MM.1S (cell line): ENCODE measurements at regions not wholly inside any gene's neighbourhood (a gene's known extent, or its start where the extent isn't known, plus 50 kb on each side); places are given as distances from the start of the nearest gene placed in this dataset.

ENCODE experiments used
- DNase-seq: peaks from one replicate; pipeline ENCODE4 v3.0.0-alpha.2; 2015
- H2AFZ ChIP-seq: fragments of 300-600 bp; sonication (generic); 2 replicates; pipeline ENCODE4 v1.6.0; 2016; ENCODE audit warnings: antibody characterized with exemption, low read length
- H3F3A ChIP-seq: fragments of 300-600 bp; sonication (generic); 2 replicates; pipeline ENCODE4 v1.6.1; 2016; ENCODE audit warnings: mild to moderate bottlenecking, antibody characterized with exemption, low read length, moderate library complexity, mixed read lengths; ENCODE audit not compliant: insufficient read depth
- H3K27ac ChIP-seq: fragments of 300-600 bp; sonication (generic); 2 replicates; pipeline ENCODE4 v1.5.1; 2016; ENCODE audit warnings: mild to moderate bottlenecking, low read length
- H3K27me3 ChIP-seq: fragments of 300-600 bp; sonication (generic); replicated peaks from 2 replicates; pipeline ENCODE4 v1.6.0; 2016; ENCODE audit warnings: low read length; ENCODE audit not compliant: insufficient read depth
- H3K36me3 ChIP-seq: fragments of 300-600 bp; sonication (generic); replicated peaks from 2 replicates; pipeline ENCODE4 v1.6.1; 2016; ENCODE audit warnings: mild to moderate bottlenecking, low read length, mixed read lengths; ENCODE audit not compliant: insufficient read depth
- H3K4me1 ChIP-seq: fragments of 300-600 bp; sonication (generic); 2 replicates; pipeline ENCODE4 v1.6.1; 2016; ENCODE audit warnings: low read length, mixed read lengths
- H3K4me2 ChIP-seq: fragments of 300-600 bp; sonication (generic); 2 replicates; pipeline ENCODE4 v1.6.0; 2016; ENCODE audit warnings: low read depth, low read length
- H3K4me3 ChIP-seq: fragments of 300-600 bp; sonication (generic); 2 replicates; pipeline ENCODE4 v1.5.1; 2016; ENCODE audit warnings: low read length, mixed read lengths
- H3K79me2 ChIP-seq: fragments of 300-600 bp; sonication (generic); 2 replicates; pipeline ENCODE4 v1.6.1; 2016; ENCODE audit warnings: mixed run types, low read length, mixed read lengths
- H3K9ac ChIP-seq: fragments of 300-600 bp; sonication (generic); 2 replicates; pipeline ENCODE4 v1.6.1; 2016; ENCODE audit warnings: low read length, mixed read lengths
- H3K9me2 ChIP-seq: fragments of 300-600 bp; sonication (generic); replicated peaks from 2 replicates; pipeline ENCODE4 v1.6.1; 2016; ENCODE audit warnings: mild to moderate bottlenecking, low read length, mixed read lengths; ENCODE audit not compliant: insufficient read depth
- H3K9me3 ChIP-seq: fragments of 300-600 bp; sonication (generic); replicated peaks from 2 replicates; pipeline ENCODE4 v1.6.1; 2016; ENCODE audit warnings: mild to moderate bottlenecking, low read length, mixed read lengths; ENCODE audit not compliant: insufficient read depth
- H4K20me1 ChIP-seq: fragments of 300-600 bp; sonication (generic); 2 replicates; pipeline ENCODE4 v1.6.1; 2016; ENCODE audit warnings: mild to moderate bottlenecking, low read length, moderate library complexity, mixed read lengths; ENCODE audit not compliant: insufficient read depth
- EZH2 ChIP-seq: fragments of 300-600 bp; sonication (generic); optimal IDR thresholded peaks from 2 replicates; pipeline ENCODE3; 2017; ENCODE audit warnings: low read depth, mild to moderate bottlenecking, antibody characterized with exemption, low read length, mixed read lengths
- EZH2phosphoT487 ChIP-seq: fragments of 300-600 bp; sonication (generic); IDR thresholded peaks from 2 replicates; pipeline ENCODE4 v1.6.1; 2018; ENCODE audit warnings: antibody characterized with exemption, low read length
- TF ChIP-seq, protein P1 (sequence below): fragments of 300-600 bp; sonication (generic); IDR thresholded peaks from 2 replicates; pipeline ENCODE4 v1.5.1; 2016; ENCODE audit warnings: antibody characterized with exemption, low read length, mixed read lengths

- Histone ChIP-seq H3K79me2 (no peaks in the 10 kb centered on the region), H3K4me3 (no peak overlapping the region), H3F3A (no peaks in the 10 kb centered on the region), H3K4me1 (no peaks in the 10 kb centered on the region), H3K9me2 (no peaks in the 10 kb centered on the region), H2AFZ (no peak overlapping the region), H4K20me1 (no peaks in the 10 kb centered on the region), H3K4me2 (no peak overlapping the region), H3K27ac (no peak overlapping the region), H3K36me3 (no peaks in the 10 kb centered on the region), H3K9me3 (no peaks in the 10 kb centered on the region), H3K9ac (no peak overlapping the region), H3K27me3 (no peaks in the 10 kb centered on the region)
- DNase-seq = no peak
- TF ChIP-seq, protein P1, sequence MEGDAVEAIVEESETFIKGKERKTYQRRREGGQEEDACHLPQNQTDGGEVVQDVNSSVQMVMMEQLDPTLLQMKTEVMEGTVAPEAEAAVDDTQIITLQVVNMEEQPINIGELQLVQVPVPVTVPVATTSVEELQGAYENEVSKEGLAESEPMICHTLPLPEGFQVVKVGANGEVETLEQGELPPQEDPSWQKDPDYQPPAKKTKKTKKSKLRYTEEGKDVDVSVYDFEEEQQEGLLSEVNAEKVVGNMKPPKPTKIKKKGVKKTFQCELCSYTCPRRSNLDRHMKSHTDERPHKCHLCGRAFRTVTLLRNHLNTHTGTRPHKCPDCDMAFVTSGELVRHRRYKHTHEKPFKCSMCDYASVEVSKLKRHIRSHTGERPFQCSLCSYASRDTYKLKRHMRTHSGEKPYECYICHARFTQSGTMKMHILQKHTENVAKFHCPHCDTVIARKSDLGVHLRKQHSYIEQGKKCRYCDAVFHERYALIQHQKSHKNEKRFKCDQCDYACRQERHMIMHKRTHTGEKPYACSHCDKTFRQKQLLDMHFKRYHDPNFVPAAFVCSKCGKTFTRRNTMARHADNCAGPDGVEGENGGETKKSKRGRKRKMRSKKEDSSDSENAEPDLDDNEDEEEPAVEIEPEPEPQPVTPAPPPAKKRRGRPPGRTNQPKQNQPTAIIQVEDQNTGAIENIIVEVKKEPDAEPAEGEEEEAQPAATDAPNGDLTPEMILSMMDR = no peak
- TF ChIP-seq EZH2phosphoT487 = no peak
- no peak for TF ChIP-seq EZH2
Observed at GRCh38 chr2:144102386-144102785, 417.5 kb downstream of the ZEB2 start.

DNA sequence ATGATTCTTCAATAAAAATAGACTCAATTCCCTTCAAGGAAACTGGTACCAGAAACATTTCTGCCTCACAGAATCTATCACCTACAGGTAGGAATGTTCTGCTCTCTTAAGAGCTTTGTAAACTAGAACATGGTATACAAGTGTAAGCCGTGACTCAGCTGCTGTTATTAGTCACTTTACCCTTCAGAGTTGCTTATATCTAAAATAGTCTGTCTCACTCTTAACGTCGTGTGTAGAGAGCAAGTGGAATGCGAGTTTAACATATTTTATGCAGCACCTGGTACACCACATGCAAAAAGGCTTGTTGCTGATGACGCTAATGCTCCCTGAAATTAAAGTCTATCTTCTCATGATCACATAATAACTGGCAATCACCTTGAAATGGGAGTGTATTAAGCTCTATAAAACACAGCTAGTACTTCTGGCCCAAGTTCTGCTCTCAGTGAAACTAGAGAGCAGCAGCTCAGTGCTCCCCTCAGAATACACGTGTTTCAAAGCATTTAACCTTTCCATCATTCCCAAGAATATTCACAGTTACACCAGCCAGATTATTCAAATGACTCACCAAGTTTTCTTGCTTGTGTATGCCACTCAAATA, 420.0 kb downstream of the ZEB2 start:
- Histone ChIP-seq H3K27ac (no peak overlapping the region), H3K4me3 (no peak overlapping the region), H3F3A (no peaks in the 10 kb centered on the region), H3K27me3 (no peaks in the 10 kb centered on the region), H3K36me3 (no peaks in the 10 kb centered on the region), H3K9me3 (no peaks in the 10 kb centered on the region), H4K20me1 (no peaks in the 10 kb centered on the region), H3K4me1 (no peaks in the 10 kb centered on the region), H3K79me2 (no peaks in the 10 kb centered on the region), H3K9ac (no peak overlapping the region), H3K4me2 (no peak overlapping the region), H2AFZ (no peak overlapping the region), H3K9me2 (no peaks in the 10 kb centered on the region)
- TF ChIP-seq, protein P1 = no peak
- TF ChIP-seq EZH2 (no peak), EZH2phosphoT487 (no peak)
- DNase-seq = no peak

DNA sequence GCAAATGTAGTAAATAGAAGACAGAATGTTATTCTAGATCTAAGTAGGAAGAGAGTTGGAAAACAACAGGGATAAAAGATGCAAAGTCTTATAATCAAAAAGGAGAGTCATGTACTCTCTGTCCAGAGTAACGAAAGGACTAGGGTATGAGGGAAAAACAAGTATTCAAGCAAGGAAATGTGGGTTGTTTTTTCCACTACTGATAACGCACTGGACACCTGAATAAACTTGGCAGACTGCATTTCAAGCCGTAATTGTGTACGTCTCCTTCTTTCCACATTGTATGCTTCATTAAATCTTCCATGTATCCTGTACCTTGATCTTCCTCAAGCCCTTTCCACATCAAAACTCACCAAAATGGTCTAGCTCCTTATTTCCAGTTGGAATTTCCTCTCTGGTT, 420.6 kb downstream of the ZEB2 start:
- no peaks in the 10 kb centered on the region for H3K79me2 ChIP-seq
- H3K4me3 ChIP-seq = no peak overlapping the region
- H3K4me1 ChIP-seq = no peaks in the 10 kb centered on the region
- no peaks in the 10 kb centered on the region for H3K27me3 ChIP-seq
- no peak overlapping the region for H3K4me2 ChIP-seq
- H4K20me1 ChIP-seq = no peaks in the 10 kb centered on the region
- DNase-seq = no peak
- no peaks in the 10 kb centered on the region for H3F3A ChIP-seq
- TF ChIP-seq, protein P1 = no peak
- TF ChIP-seq EZH2 (no peak), EZH2phosphoT487 (no peak)
- H3K27ac ChIP-seq = no peak overlapping the region
- no peak overlapping the region for H2AFZ ChIP-seq
- H3K9ac ChIP-seq = no peak overlapping the region
- no peaks in the 10 kb centered on the region for H3K9me2 ChIP-seq
- no peaks in the 10 kb centered on the region for H3K36me3 ChIP-seq
- no peaks in the 10 kb centered on the region for H3K9me3 ChIP-seq
